GM23338 (cell line): ENCODE measurements at regions not wholly inside any gene's neighbourhood (a gene's known extent, or its start where the extent isn't known, plus 50 kb on each side); places are given as distances from the start of the nearest gene placed in this dataset.

Experiments
- CREB1 ChIP-seq: fragments of 250-450 bp; sonication (Bioruptor Pico); IDR thresholded peaks from 2 replicates; pipeline ENCODE4 v1.5.0; 2020; ENCODE audit warnings: low read depth, mild to moderate bottlenecking, moderate library complexity
- CTCF ChIP-seq, 2 experiments: fragments of 200-600 bp in 1 of 2; sonication (generic) in 1 of 2; conservative IDR thresholded peaks; 2 replicates each; pipeline versions ENCODE4 v1.5.1 to v1.6.1; 2016 to 2017; ENCODE audit warnings: antibody characterized with exemption in 2 of 2, low read depth in 2 of 2, mild to moderate bottlenecking in 2 of 2, moderate library complexity in 1 of 2
- ETS1 ChIP-seq: IDR thresholded peaks from 2 replicates; pipeline ENCODE4 v1.6.1; 2016; ENCODE audit warnings: antibody characterized with exemption
- EZH2 ChIP-seq: fragments of 200-600 bp; sonication (generic); IDR thresholded peaks from one replicate; pipeline ENCODE4 v1.8.0; 2017; ENCODE audit warnings: antibody characterized with exemption, mild to moderate bottlenecking, low read depth; ENCODE audit not compliant: unreplicated experiment
- EZH2phosphoT487 ChIP-seq: fragments of 200-600 bp; sonication (generic); IDR thresholded peaks from one replicate; pipeline ENCODE4 v1.8.1; 2018; ENCODE audit warnings: antibody characterized with exemption; ENCODE audit not compliant: unreplicated experiment
- JUNB ChIP-seq: IDR thresholded peaks from one replicate; pipeline ENCODE4 v1.6.1; 2016; ENCODE audit warnings: antibody characterized with exemption; ENCODE audit not compliant: unreplicated experiment
- POLR2AphosphoS5 ChIP-seq: IDR thresholded peaks from 2 replicates; pipeline ENCODE4 v1.6.1; 2016; ENCODE audit warnings: antibody characterized with exemption, low read depth
- REST ChIP-seq: IDR thresholded peaks from one replicate; pipeline ENCODE4 v1.6.1; 2018; ENCODE audit warnings: antibody characterized with exemption; ENCODE audit not compliant: unreplicated experiment
- STAT1 ChIP-seq: IDR thresholded peaks from one replicate; pipeline ENCODE4 v1.6.1; 2016; ENCODE audit warnings: antibody characterized with exemption; ENCODE audit not compliant: unreplicated experiment
- ZNF114 ChIP-seq: fragments of 250-450 bp; sonication (Bioruptor Pico); IDR thresholded peaks from 2 replicates; pipeline ENCODE4 v1.5.0; 2020; ENCODE audit warnings: mild to moderate bottlenecking, moderate library complexity
- ZNF331 ChIP-seq: fragments of 250-450 bp; sonication (Bioruptor Pico); IDR thresholded peaks from 2 replicates; pipeline ENCODE4 v1.5.0; 2020; ENCODE audit warnings: low read depth, mild to moderate bottlenecking, moderate library complexity
- ZNF462 ChIP-seq: fragments of 250-450 bp; sonication (Bioruptor Pico); IDR thresholded peaks from 2 replicates; pipeline ENCODE4 v1.5.0; 2020; ENCODE audit warnings: mild to moderate bottlenecking, moderate library complexity

GRCh38 chr12:28652239-28652638 lies 462.0 kb downstream of the CCDC91 start:
- TF ChIP-seq CTCF (conservative IDR thresholded peaks at IDR 0.05; ENCODE audit: low read depth in 2 of 2) (no peak), EZH2phosphoT487 (no peak), POLR2AphosphoS5 (no peak), REST (no peak), EZH2 (no peak), ETS1 (no peak), JUNB (no peak), CREB1 (CRISPR knock-in tag) (no peak), ZNF462 (no peak), STAT1 (no peak), ZNF331 (no peak), ZNF114 (CRISPR knock-in tag) (no peak)
